Amygdala (tissue), 56 donors: ENCODE measurements at regions not wholly inside any gene's neighbourhood (a gene's known extent, or its start where the extent isn't known, plus 50 kb on each side); places are given as distances from the start of the nearest gene placed in this dataset.
"Not testable (repeated sequence)": the region's sequence is repeated elsewhere in the genome, so short reads cannot be mapped to it uniquely, and the experiment has no call there.

Experiments used
- DNase-seq, 56 donors: peaks; one replicate each; lab custom pipeline; 2025; lab: John Stamatoyannopoulos, UW

GRCh38 chr4:132334081-132334480, 815.0 kb upstream of the PCDH10 start:
- no peak for DNase-seq

- no peak for DNase-seq
Observed at GRCh38 chr4:132344924-132345828, 803.9 kb upstream of the PCDH10 start.

GRCh38 chr4:132346016-132346415, 803.1 kb upstream of the PCDH10 start:
- no peak for DNase-seq

GRCh38 chr4:132351606-132352005, 797.5 kb upstream of the PCDH10 start:
- not testable (repeated sequence) for DNase-seq

- no peak for DNase-seq
Observed at GRCh38 chr4:132382243-132382642, 766.9 kb upstream of the PCDH10 start.

- no peak for DNase-seq
Observed at GRCh38 chr4:132383571-132384199, 765.4 kb upstream of the PCDH10 start.

- no peak for DNase-seq
Observed at GRCh38 chr4:132384709-132385108, 764.4 kb upstream of the PCDH10 start.

- no peak for DNase-seq
Observed at GRCh38 chr4:132386130-132386529, 763.0 kb upstream of the PCDH10 start.

GRCh38 chr4:132387060-132387459, 762.0 kb upstream of the PCDH10 start:
- no peak for DNase-seq

GRCh38 chr4:132395561-132395960, 753.5 kb upstream of the PCDH10 start:
- no peak for DNase-seq

GRCh38 chr4:132396636-132397035, 752.5 kb upstream of the PCDH10 start:
- no peak for DNase-seq

GRCh38 chr4:132417220-132417619, 731.9 kb upstream of the PCDH10 start:
- no peak for DNase-seq

- no peak for DNase-seq
Observed at GRCh38 chr4:132427125-132427524, 722.0 kb upstream of the PCDH10 start.

GRCh38 chr4:132437117-132437516, 712.0 kb upstream of the PCDH10 start:
- no peak for DNase-seq

GRCh38 chr4:132445386-132445785, 703.7 kb upstream of the PCDH10 start:
- DNase-seq = no peak

- not testable (repeated sequence) for DNase-seq
Observed at GRCh38 chr4:132457987-132458386, 691.1 kb upstream of the PCDH10 start.

GRCh38 chr4:132479543-132479942, 669.6 kb upstream of the PCDH10 start:
- no peak for DNase-seq

GRCh38 chr4:132488555-132488954, 660.5 kb upstream of the PCDH10 start:
- DNase-seq = no peak

GRCh38 chr4:132493476-132493875, 655.6 kb upstream of the PCDH10 start:
- DNase-seq = no peak

GRCh38 chr4:132495267-132495812, 653.8 kb upstream of the PCDH10 start:
- DNase-seq = not testable (repeated sequence)

GRCh38 chr4:132498215-132498614, 650.9 kb upstream of the PCDH10 start:
- no peak for DNase-seq

- no peak for DNase-seq
Observed at GRCh38 chr4:132502096-132502552, 647.0 kb upstream of the PCDH10 start.
